ENCODE measurements at regions not wholly inside any gene's neighbourhood (a gene's known extent, or its start where the extent isn't known, plus 50 kb on each side); places are given as distances from the start of the nearest gene placed in this dataset.

- TF ChIP-seq CTCF (conservative IDR thresholded peaks at IDR 0.05): no peak
- TF ChIP-seq EZH2 (IDR thresholded peaks at IDR 0.05; ENCODE audit: low read depth): no peak
Measured at GRCh38 chr1:193392686-193393085, 206.3 kb upstream of the B3GALT2 start.

Measured in PC-9 (cell line).